Heart right ventricle (tissue), 16 donors: ENCODE measurements at regions not wholly inside any gene's neighbourhood (a gene's known extent, or its start where the extent isn't known, plus 50 kb on each side); places are given as distances from the start of the nearest gene placed in this dataset.
"Not testable (repeated sequence)": the region's sequence is repeated elsewhere in the genome, so short reads cannot be mapped to it uniquely, and the experiment has no call there.

ENCODE experiments used
- ATAC-seq, 8 donors: fragments of 200-7000 bp; cut with Tn5 transposase; one replicate each; pipeline ENCODE4 v1.9.1; 2020; ENCODE audit warnings: mild to moderate bottlenecking in 8 of 8, moderate library complexity in 8 of 8, moderate number of reproducible peaks in 1 of 8
- DNase-seq, 2 donors: peaks; one replicate each; pipeline ENCODE4 v3.0.0-alpha.2; 2020
- H3K27ac ChIP-seq, 10 donors: fragments of 200-600 bp; sonication (generic) in 2 of 10; one replicate each; pipeline versions ENCODE4 v1.5.0 to v1.8.0; 2020 to 2022; ENCODE audit warnings: mild to moderate bottlenecking in 3 of 10
- H3K27me3 ChIP-seq, 7 donors: fragments of 200-600 bp; one replicate each; pipeline ENCODE4 v1.8.0; 2021 to 2022; ENCODE audit warnings: mild to moderate bottlenecking in 2 of 7
- H3K36me3 ChIP-seq, 9 donors: fragments of 200-600 bp; sonication (generic) in 1 of 9; one replicate each; pipeline versions ENCODE4 v1.5.0 to v1.8.0; 2020 to 2022; ENCODE audit warnings: mild to moderate bottlenecking in 2 of 9
- H3K4me1 ChIP-seq, 9 donors: fragments of 200-600 bp; sonication (generic) in 1 of 9; one replicate each; pipeline versions ENCODE4 v1.5.0 to v1.8.0; 2020 to 2022; ENCODE audit warnings: mild to moderate bottlenecking in 4 of 9
- H3K4me3 ChIP-seq, 10 donors: fragments of 200-600 bp; sonication (generic) in 2 of 10; one replicate each; pipeline versions ENCODE4 v1.5.0 to v1.8.0; 2020 to 2022; ENCODE audit warnings: mild to moderate bottlenecking in 7 of 10, moderate library complexity in 2 of 10
- H3K9me3 ChIP-seq, 11 donors: fragments of 200-600 bp in 10 of 11; sonication (generic) in 2 of 11; one replicate each; pipeline versions ENCODE4 v1.5.0 to v1.8.0; 2013 to 2022; ENCODE audit warnings: mild to moderate bottlenecking in 2 of 11, control low read depth in 1 of 11, moderate library complexity in 1 of 11
- WGBS, 2 donors: extraction: QIAGEN DNeasy Blood & Tissue Kit; methylation state at CpG; one replicate each; pipeline ENCODE4 v1.1.7; 2013; ENCODE audit warnings: inconsistent platforms in 1 of 2; 5-methylcytosine and 5-hydroxymethylcytosine counted together
- intact Hi-C, 10 donors: fragments of 100-400 bp; cut with DNase I; formaldehyde crosslinking; loops; one replicate each; pipeline versions ENCODE4 v1.11.1 to v1.14.2; 2022
- TF ChIP-seq, protein P1 (sequence below), 9 donors: fragments of 200-600 bp; sonication (generic) in 2 of 9; IDR thresholded peaks; one replicate each; pipeline versions ENCODE4 v1.5.0 to v1.8.0; 2021 to 2022; ENCODE audit warnings: antibody characterized with exemption in 9 of 9, mild to moderate bottlenecking in 5 of 9, moderate library complexity in 1 of 9
- donor health status: Arrhythmogenic right ventricular cardiomyopathy.
- donor health status: ischemic (EF 13 %, LVEDD 7.1; RV severe dilation, severe dysfunction).
- donor health status: healthy with polysubstance abuse.
- donor health status: DM: no; HTN: yes; CAD: no.
- donor health status: DM: no; HTN: no; CAD: no.
- donor health status: ischemic (EF 25% LVEDD 6.9; RV normal size, moderate dysfunction).
- donor health status: ischemic (EF 25% LVEDD 5.7; RV mildly dilated, moderate dysfunction).
- donor health status: healthy.
- donor health status: DM: yes; HTN: yes; CAD: no.
- donor health status: Ischemic cardiomyopathy.
- donor health status: ischemic (EF 35%, LVEDD 5.7; RV mildly dilated, moderate dysfunction).
- donor health status: nonischemic (EF 11% LVEDD 7.7; RV severe dilation, severe dysfunction).
- donor health status: DM: yes; HTN: yes; CAD: no.
- donor health status: PGD.
- donor health status: ischemic (EF 29% LVEDD 5.4; RV normal size, mild dysfunction).
- donor health status: nonischemic (EF 23%, LVEDD 6.1; RV moderate dilation, normal function).

DNA sequence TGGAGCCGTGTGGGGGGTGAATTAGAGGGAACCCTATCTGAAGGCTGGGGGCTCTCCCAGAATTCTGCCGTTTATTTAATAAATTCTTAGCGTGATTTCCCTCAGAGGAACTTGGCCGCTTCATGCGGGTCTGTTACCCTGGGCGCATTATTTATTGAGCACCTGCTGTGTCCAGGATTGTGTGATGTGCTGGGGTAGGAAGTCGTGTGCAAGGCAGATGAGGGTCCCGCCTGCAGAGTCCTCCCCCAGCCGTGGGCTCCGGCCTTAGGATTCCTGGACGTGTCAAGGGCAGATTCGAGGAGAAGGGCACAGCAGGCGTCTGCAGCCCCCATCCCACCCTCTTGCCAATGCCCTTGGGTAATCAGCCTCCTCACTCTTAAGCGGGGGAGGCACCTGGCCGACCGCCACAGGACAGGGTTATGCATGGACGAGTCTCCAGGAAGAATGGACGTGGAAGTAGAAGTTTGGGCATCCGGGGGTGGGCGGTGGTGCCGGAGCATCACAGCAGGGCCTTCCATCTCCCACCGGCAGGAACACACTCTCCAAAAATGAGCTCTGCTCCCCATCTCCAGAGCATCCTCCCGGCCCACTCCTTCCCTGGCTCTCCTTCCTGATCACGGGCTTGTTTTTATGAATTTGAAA is 233.3 kb upstream of the C1orf174 start:
- TF ChIP-seq, protein P1, sequence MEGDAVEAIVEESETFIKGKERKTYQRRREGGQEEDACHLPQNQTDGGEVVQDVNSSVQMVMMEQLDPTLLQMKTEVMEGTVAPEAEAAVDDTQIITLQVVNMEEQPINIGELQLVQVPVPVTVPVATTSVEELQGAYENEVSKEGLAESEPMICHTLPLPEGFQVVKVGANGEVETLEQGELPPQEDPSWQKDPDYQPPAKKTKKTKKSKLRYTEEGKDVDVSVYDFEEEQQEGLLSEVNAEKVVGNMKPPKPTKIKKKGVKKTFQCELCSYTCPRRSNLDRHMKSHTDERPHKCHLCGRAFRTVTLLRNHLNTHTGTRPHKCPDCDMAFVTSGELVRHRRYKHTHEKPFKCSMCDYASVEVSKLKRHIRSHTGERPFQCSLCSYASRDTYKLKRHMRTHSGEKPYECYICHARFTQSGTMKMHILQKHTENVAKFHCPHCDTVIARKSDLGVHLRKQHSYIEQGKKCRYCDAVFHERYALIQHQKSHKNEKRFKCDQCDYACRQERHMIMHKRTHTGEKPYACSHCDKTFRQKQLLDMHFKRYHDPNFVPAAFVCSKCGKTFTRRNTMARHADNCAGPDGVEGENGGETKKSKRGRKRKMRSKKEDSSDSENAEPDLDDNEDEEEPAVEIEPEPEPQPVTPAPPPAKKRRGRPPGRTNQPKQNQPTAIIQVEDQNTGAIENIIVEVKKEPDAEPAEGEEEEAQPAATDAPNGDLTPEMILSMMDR (IDR thresholded peaks at IDR 0.05), result no peak
- Histone ChIP-seq H3K9me3 (peaks cover 0 to 13% (median 0%) of the 10 kb centered on the region in 11 donors), H3K4me1 (no peaks in the 10 kb centered on the region), H3K36me3 (no peaks in the 10 kb centered on the region), H3K27ac (no peak overlapping the region), H3K27me3 (peaks cover 0 to 19% (median 5%) of the 10 kb centered on the region in 7 donors), H3K4me3 (no peak overlapping the region)
- no peak for ATAC-seq
- intact Hi-C loops, result no loop called here
- DNase-seq, result no peak
- 75 to 76% methylated on average over 24 of the region's 24 CpGs for WGBS, 2 donors

DNA sequence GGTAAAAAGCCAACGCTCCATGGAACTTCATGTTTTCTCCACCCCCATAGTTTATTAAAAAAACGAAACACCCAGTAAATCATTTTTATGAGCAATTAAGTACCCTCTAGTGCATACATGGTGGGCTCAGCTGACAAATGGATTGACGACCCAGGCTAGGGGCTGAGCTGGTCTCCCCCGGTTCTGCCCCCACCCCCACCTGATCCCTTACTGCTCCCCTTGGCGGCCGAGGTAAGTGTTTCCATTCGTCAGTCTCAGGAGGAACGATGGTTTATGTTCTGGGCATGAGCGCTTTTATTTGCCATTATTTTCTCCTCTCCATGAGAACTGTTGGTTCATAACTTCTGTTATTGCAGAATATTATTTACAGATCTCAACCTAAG is 233.9 kb upstream of the C1orf174 start:
- Histone ChIP-seq H3K27me3 (peaks cover 0 to 21% (median 8%) of the 10 kb centered on the region in 7 donors), H3K9me3 (peaks cover 0 to 13% (median 0%) of the 10 kb centered on the region in 11 donors), H3K4me3 (no peak overlapping the region), H3K27ac (no peak overlapping the region), H3K4me1 (no peaks in the 10 kb centered on the region), H3K36me3 (no peaks in the 10 kb centered on the region)
- DNase-seq (no peak), ATAC-seq (no peak)
- TF ChIP-seq, protein P1 (IDR thresholded peaks at IDR 0.05), result no peak
- WGBS, 2 donors, result 82 to 88% methylated on average over 9 of the region's 9 CpGs
- intact Hi-C loops, result no loop called here

DNA sequence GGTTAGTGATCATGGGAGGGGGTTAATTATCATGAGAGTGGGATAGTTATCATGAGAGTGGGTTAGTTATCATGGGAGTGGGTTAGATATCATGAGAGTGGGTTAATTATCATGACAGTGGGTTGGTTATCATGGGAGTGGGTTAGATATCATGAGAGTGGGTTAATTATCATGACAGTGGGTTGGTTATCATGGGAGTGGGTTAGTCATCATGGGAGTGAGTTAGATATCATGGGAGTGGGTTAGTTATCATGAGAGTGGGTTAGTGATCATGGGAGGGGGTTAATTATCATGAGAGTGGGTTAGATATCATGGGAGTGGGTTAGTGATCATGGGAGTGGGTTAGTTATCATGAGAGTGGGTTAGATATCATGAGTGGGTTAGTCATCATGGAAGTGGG is 235.8 kb upstream of the C1orf174 start:
- H3K4me3 ChIP-seq, DNase-seq, H3K36me3 ChIP-seq, ATAC-seq, intact Hi-C loops, H3K27ac ChIP-seq, H3K4me1 ChIP-seq: not testable (repeated sequence)
- H3K9me3 ChIP-seq, result peaks cover 0 to 13% (median 0%) of the 10 kb centered on the region in 11 donors
- peaks cover 0 to 34% (median 27%) of the 10 kb centered on the region in 7 donors for H3K27me3 ChIP-seq

DNA sequence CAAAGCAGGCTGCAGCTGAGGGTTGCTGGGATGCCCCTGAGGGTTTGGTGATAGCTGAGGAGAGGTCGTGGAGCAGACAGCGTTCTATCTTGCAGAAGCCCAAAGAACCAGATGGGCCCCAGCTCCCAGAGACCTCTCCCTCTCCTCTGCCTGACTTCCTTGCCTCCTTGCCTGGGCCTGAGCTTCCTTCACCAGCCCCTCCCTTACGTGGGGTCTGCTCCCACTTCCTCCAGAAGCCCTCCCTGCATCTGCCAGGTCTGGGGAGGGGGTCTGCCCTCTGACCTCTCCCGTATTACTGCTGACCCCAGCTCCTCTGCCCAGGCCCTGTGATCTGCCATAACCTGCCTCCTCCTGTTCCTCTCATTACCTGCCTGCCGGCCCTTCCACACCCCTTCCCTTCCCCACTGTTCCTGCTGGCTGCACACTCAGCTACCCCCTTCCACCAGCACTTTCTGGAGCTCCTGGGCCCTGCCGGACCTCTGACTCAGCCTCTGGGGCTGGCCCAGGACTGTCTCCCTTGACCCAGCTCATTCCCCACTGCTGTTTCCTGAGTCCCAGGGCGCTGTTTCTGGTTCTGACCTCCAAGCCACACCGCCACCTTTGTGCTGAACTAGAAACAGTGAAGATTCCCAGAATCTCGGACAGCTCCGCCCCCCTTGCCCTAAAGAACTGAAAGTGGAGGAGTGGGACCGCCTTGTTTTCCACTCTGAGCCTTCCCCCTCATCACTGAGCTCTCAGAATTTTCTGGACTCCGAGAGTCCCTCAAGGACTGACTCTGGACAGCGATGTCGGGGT is 237.7 kb upstream of the C1orf174 start:
- Histone ChIP-seq H3K27me3 (peaks cover 0 to 53% (median 41%) of the 10 kb centered on the region in 7 donors), H3K9me3 (peaks cover 0 to 13% (median 0%) of the 10 kb centered on the region in 11 donors), H3K27ac (no peak overlapping the region), H3K36me3 (no peaks in the 10 kb centered on the region), H3K4me1 (no peaks in the 10 kb centered on the region), H3K4me3 (no peak overlapping the region)
- ATAC-seq, result no peak
- intact Hi-C loops, result no loop called here
- WGBS, 2 donors, result 44 to 46% methylated on average over 14 of the region's 14 CpGs
- TF ChIP-seq, protein P1 (IDR thresholded peaks at IDR 0.05), result no peak
- DNase-seq, result no peak

DNA sequence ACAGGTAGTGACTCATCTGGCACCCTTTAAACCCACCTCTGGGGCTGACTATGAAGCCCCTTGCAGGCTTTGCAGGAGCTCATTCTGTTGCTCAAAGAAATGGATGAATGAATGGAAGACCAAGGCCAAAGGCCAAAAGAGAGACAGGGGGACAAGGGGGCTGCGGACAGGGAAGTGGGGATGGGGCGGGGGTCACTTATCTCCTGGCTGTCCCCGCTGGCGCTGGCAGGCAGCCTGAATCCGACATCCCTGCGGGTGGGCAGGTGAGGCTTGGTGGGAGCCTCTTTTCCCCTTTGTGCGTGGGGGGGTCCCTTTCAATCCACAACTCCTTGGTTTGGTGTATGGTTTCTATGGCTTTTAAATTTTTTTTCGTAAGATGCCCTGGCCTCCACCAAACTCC is 239.6 kb upstream of the C1orf174 start:
- Histone ChIP-seq H3K4me1 (no peaks in the 10 kb centered on the region), H3K9me3 (peaks cover 0 to 13% (median 0%) of the 10 kb centered on the region in 11 donors), H3K4me3 (no peak overlapping the region), H3K27ac (no peak overlapping the region), H3K36me3 (no peaks in the 10 kb centered on the region), H3K27me3 (peaks cover 0 to 45% (median 35%) of the 10 kb centered on the region in 7 donors)
- DNase-seq (no peak), ATAC-seq (no peak)
- intact Hi-C loops, result no loop called here
- WGBS, 2 donors, result 84 to 92% methylated on average over 8 of the region's 8 CpGs
- TF ChIP-seq, protein P1 (IDR thresholded peaks at IDR 0.05), result no peak
